ENCODE measurements at regions not wholly inside any gene's neighbourhood (a gene's known extent, or its start where the extent isn't known, plus 50 kb on each side); places are given as distances from the start of the nearest gene placed in this dataset.

- Histone ChIP-seq H3K4me3 (no peak overlapping the region), H3K9me3 (no peaks in the 10 kb centered on the region), H3K36me3 (no peaks in the 10 kb centered on the region), H3K27me3 (no peaks in the 10 kb centered on the region), H3K27ac (no peak overlapping the region), H3K4me1 (no peaks in the 10 kb centered on the region)
- intact Hi-C loops (cut with DNase I): no loop called here
- no peak for ATAC-seq
- no peak for TF ChIP-seq CTCF (IDR thresholded peaks at IDR 0.05)
- no peak for DNase-seq
Measured at GRCh38 chr18:56235481-56236013, 402.8 kb downstream of the TXNL1 start.

- DNase-seq: no peak
- Histone ChIP-seq H3K4me3 (no peak overlapping the region), H3K4me1 (no peaks in the 10 kb centered on the region), H3K9me3 (no peaks in the 10 kb centered on the region), H3K36me3 (no peaks in the 10 kb centered on the region), H3K27me3 (no peaks in the 10 kb centered on the region), H3K27ac (no peak overlapping the region)
- TF ChIP-seq CTCF (IDR thresholded peaks at IDR 0.05): no peak
- intact Hi-C loops (cut with DNase I): no loop called here
- no peak for ATAC-seq
Measured at GRCh38 chr18:56235071-56235470, 403.3 kb downstream of the TXNL1 start.

GRCh38 chr18:56233595-56233994 is 404.8 kb downstream of the TXNL1 start:
- Histone ChIP-seq H3K36me3 (no peaks in the 10 kb centered on the region), H3K27ac (no peak overlapping the region), H3K4me3 (no peak overlapping the region), H3K9me3 (no peaks in the 10 kb centered on the region), H3K4me1 (no peaks in the 10 kb centered on the region), H3K27me3 (no peaks in the 10 kb centered on the region)
- ATAC-seq: peak; percentile 38
- no peak for TF ChIP-seq CTCF (IDR thresholded peaks at IDR 0.05)
- intact Hi-C loops (cut with DNase I): no loop called here
- DNase-seq: no peak

GRCh38 chr18:56226025-56226424 is 412.4 kb downstream of the TXNL1 start:
- H3K27ac ChIP-seq: no peak overlapping the region
- H3K27me3 ChIP-seq: no peaks in the 10 kb centered on the region
- no peaks in the 10 kb centered on the region for H3K4me1 ChIP-seq
- ATAC-seq (no peak), DNase-seq (no peak)
- H3K36me3 ChIP-seq: no peaks in the 10 kb centered on the region
- H3K9me3 ChIP-seq: no peaks in the 10 kb centered on the region
- intact Hi-C loops (cut with DNase I): no loop called here
- TF ChIP-seq CTCF (IDR thresholded peaks at IDR 0.05): no peak
- no peak overlapping the region for H3K4me3 ChIP-seq

- TF ChIP-seq CTCF (IDR thresholded peaks at IDR 0.05): no peak
- DNase-seq (peak in 1 of 4 donors; percentile 47), ATAC-seq (no peak)
- no peak overlapping the region for H3K27ac ChIP-seq
- H3K9me3 ChIP-seq: no peaks in the 10 kb centered on the region
- no peaks in the 10 kb centered on the region for H3K27me3 ChIP-seq
- no peak overlapping the region for H3K4me3 ChIP-seq
- intact Hi-C loops (cut with DNase I): no loop called here
- no peaks in the 10 kb centered on the region for H3K36me3 ChIP-seq
- no peaks in the 10 kb centered on the region for H3K4me1 ChIP-seq
Measured at GRCh38 chr18:56224669-56225561, 413.5 kb downstream of the TXNL1 start.
